Panc1 (cell line): ENCODE measurements at regions not wholly inside any gene's neighbourhood (a gene's known extent, or its start where the extent isn't known, plus 50 kb on each side); places are given as distances from the start of the nearest gene placed in this dataset.

Experiments
- ATAC-seq: fragments of 200-7000 bp; cut with Tn5 transposase; 2 replicates; pipeline ENCODE4 v1.9.1; 2020; ENCODE audit warnings: mild to moderate bottlenecking, moderate library complexity
- BruUV-seq: library from RNA; stranded (reverse); fragments of 400-500 nt; replicated peaks from 2 replicates; lab custom pipeline; 2021; lab: Mats Ljungman, UMichigan
- CTCF ChIA-PET: fragments of 300-600 bp; sonication (Branson Sonifier 250); formaldehyde crosslinking; loops from one replicate; lab custom pipeline; 2022; ENCODE audit warnings: antibody characterized with exemption; lab: Charles Lee
- POLR2A ChIA-PET: fragments of 300-600 bp; sonication (Branson Sonifier 250); formaldehyde crosslinking; loops from one replicate; lab custom pipeline; 2022; ENCODE audit warnings: antibody characterized with exemption; lab: Charles Lee
- DNase-seq: peaks from one replicate; pipeline ENCODE4 v3.0.0-alpha.2; 2010; ENCODE audit warnings: low read depth, low spot score
- H3K27ac ChIP-seq: 2 replicates; pipeline ENCODE4 v1.5.1; 2011; ENCODE audit warnings: mild to moderate bottlenecking, low read length, inconsistent platforms
- H3K27me3 ChIP-seq: fragments of 200-500 bp; sonication (Bioruptor generic); 2 replicates; pipeline ENCODE4 v1.6.0; 2014; ENCODE audit warnings: low read length, inconsistent platforms; ENCODE audit not compliant: control insufficient read depth, insufficient read depth
- H3K36me3 ChIP-seq: fragments of 200-500 bp; sonication (Bioruptor generic); 2 replicates; pipeline ENCODE4 v1.5.1; 2014; ENCODE audit warnings: inconsistent platforms, mild to moderate bottlenecking, low read length, moderate library complexity; ENCODE audit not compliant: control insufficient read depth, insufficient read depth
- H3K4me1 ChIP-seq: 2 replicates; pipeline ENCODE4 v1.5.1; 2011; ENCODE audit warnings: inconsistent platforms, mild to moderate bottlenecking, low read length, moderate library complexity; ENCODE audit not compliant: control insufficient read depth, insufficient read depth
- H3K4me3 ChIP-seq, 2 experiments: 2 replicates each; pipeline ENCODE4 v1.5.1; 2011 to 2012; ENCODE audit warnings: low read depth in 2 of 2, low read length in 2 of 2, mild to moderate bottlenecking in 2 of 2, inconsistent platforms in 1 of 2, moderate library complexity in 1 of 2
- H3K9me3 ChIP-seq: fragments of 200-500 bp; sonication (Bioruptor generic); 2 replicates; pipeline ENCODE4 v1.5.1; 2014; ENCODE audit warnings: low read depth, mild to moderate bottlenecking, inconsistent platforms, low read length, moderate library complexity; ENCODE audit not compliant: control insufficient read depth, insufficient read depth
- POLR2AphosphoS5 ChIP-seq: IDR thresholded peaks from 2 replicates; pipeline ENCODE4 v1.6.1; 2012; ENCODE audit warnings: mild to moderate bottlenecking, low read depth, low read length, moderate library complexity
- SIN3A ChIP-seq: IDR thresholded peaks from 2 replicates; pipeline ENCODE4 v1.6.1; 2012; ENCODE audit warnings: low read depth, mild to moderate bottlenecking, low read length, moderate library complexity, borderline replicate concordance; ENCODE audit not compliant: insufficient read depth
- TCF7L2 ChIP-seq: IDR thresholded peaks from 2 replicates; pipeline ENCODE4 v1.6.1; 2011; ENCODE audit warnings: mild to moderate bottlenecking, low read depth, low read length, inconsistent platforms
- in situ Hi-C: cut with HindIII; loops from 2 replicates; pipeline ENCODE4 v1.10.0; 2016; ENCODE audit warnings: low sequenced_read_pairs, low pct_unique_long_range_greater_than_20kb
- intact Hi-C: fragments of 100-400 bp; cut with micrococcal nuclease; formaldehyde crosslinking; loops from one replicate; pipeline ENCODE4 v1.10.0; 2022; ENCODE audit not compliant: unreplicated experiment
- TF ChIP-seq, protein P1 (sequence below): fragments of 450-650 bp; IDR thresholded peaks from 2 replicates; pipeline ENCODE4 v1.5.1; 2017; ENCODE audit warnings: mild to moderate bottlenecking
- TF ChIP-seq, protein P2 (sequence below), 2 experiments: IDR thresholded peaks; 2 replicates each; pipeline ENCODE4 v1.6.1; 2011 to 2012; ENCODE audit warnings: low read depth in 2 of 2, control low read depth in 1 of 2, low read length in 1 of 2, mild to moderate bottlenecking in 1 of 2, moderate library complexity in 1 of 2; ENCODE audit not compliant: insufficient read depth in 1 of 2

- ATAC-seq (no peak), DNase-seq (no peak)
- intact Hi-C loops, result no loop called here
- ChIA-PET POLR2A (no interaction called here), CTCF (no interaction called here)
- H3K4me3 ChIP-seq, result no peak overlapping the region
- no TSS peak for BruUV-seq
- in situ Hi-C loops, result no loop called here
- H3K27ac ChIP-seq, result no peak overlapping the region
- no peaks in the 10 kb centered on the region for H3K9me3 ChIP-seq
- H3K4me1 ChIP-seq, result no peaks in the 10 kb centered on the region
- TF ChIP-seq, protein P1, sequence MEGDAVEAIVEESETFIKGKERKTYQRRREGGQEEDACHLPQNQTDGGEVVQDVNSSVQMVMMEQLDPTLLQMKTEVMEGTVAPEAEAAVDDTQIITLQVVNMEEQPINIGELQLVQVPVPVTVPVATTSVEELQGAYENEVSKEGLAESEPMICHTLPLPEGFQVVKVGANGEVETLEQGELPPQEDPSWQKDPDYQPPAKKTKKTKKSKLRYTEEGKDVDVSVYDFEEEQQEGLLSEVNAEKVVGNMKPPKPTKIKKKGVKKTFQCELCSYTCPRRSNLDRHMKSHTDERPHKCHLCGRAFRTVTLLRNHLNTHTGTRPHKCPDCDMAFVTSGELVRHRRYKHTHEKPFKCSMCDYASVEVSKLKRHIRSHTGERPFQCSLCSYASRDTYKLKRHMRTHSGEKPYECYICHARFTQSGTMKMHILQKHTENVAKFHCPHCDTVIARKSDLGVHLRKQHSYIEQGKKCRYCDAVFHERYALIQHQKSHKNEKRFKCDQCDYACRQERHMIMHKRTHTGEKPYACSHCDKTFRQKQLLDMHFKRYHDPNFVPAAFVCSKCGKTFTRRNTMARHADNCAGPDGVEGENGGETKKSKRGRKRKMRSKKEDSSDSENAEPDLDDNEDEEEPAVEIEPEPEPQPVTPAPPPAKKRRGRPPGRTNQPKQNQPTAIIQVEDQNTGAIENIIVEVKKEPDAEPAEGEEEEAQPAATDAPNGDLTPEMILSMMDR, result no peak
- TF ChIP-seq SIN3A (no peak), POLR2AphosphoS5 (no peak), TCF7L2 (no peak)
- TF ChIP-seq, protein P2, sequence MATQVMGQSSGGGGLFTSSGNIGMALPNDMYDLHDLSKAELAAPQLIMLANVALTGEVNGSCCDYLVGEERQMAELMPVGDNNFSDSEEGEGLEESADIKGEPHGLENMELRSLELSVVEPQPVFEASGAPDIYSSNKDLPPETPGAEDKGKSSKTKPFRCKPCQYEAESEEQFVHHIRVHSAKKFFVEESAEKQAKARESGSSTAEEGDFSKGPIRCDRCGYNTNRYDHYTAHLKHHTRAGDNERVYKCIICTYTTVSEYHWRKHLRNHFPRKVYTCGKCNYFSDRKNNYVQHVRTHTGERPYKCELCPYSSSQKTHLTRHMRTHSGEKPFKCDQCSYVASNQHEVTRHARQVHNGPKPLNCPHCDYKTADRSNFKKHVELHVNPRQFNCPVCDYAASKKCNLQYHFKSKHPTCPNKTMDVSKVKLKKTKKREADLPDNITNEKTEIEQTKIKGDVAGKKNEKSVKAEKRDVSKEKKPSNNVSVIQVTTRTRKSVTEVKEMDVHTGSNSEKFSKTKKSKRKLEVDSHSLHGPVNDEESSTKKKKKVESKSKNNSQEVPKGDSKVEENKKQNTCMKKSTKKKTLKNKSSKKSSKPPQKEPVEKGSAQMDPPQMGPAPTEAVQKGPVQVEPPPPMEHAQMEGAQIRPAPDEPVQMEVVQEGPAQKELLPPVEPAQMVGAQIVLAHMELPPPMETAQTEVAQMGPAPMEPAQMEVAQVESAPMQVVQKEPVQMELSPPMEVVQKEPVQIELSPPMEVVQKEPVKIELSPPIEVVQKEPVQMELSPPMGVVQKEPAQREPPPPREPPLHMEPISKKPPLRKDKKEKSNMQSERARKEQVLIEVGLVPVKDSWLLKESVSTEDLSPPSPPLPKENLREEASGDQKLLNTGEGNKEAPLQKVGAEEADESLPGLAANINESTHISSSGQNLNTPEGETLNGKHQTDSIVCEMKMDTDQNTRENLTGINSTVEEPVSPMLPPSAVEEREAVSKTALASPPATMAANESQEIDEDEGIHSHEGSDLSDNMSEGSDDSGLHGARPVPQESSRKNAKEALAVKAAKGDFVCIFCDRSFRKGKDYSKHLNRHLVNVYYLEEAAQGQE (IDR thresholded peaks at IDR 0.05; ENCODE audit: insufficient read depth in 1 of 2, low read depth in 2 of 2, low read length in 1 of 2), result no peak
- H3K27me3 ChIP-seq, result no peaks in the 10 kb centered on the region
- no peaks in the 10 kb centered on the region for H3K36me3 ChIP-seq
These were observed 150.2 kb upstream of the KCNH8 start for GRCh38 chr3:18998069-18998468.

- in situ Hi-C loops, result no loop called here
These were observed 155.6 kb upstream of the KCNH8 start for GRCh38 chr3:18992709-18993108.

More at GRCh38 chr3:18992709-18993108, 155.6 kb upstream of the KCNH8 start:
- no TSS peak for BruUV-seq
- H3K9me3 ChIP-seq, result no peaks in the 10 kb centered on the region
- no peak overlapping the region for H3K27ac ChIP-seq
- ChIA-PET CTCF (no interaction called here), POLR2A (no interaction called here)
- H3K4me3 ChIP-seq, result no peak overlapping the region
- intact Hi-C loops, result no loop called here
- H3K4me1 ChIP-seq, result no peaks in the 10 kb centered on the region
- TF ChIP-seq, protein P1, result no peak
- TF ChIP-seq, protein P2 (IDR thresholded peaks at IDR 0.05; ENCODE audit: insufficient read depth in 1 of 2, low read depth in 2 of 2, low read length in 1 of 2), result no peak
- no peak for TF ChIP-seq TCF7L2
- no peak for TF ChIP-seq POLR2AphosphoS5
- TF ChIP-seq SIN3A, result no peak
- no peaks in the 10 kb centered on the region; the same call in 1 of the 2 replicates for H3K27me3 ChIP-seq
- DNase-seq (no peak), ATAC-seq (no peak)
- no peaks in the 10 kb centered on the region for H3K36me3 ChIP-seq
